Epidermal melanocyte (primary cell): ENCODE measurements at regions not wholly inside any gene's neighbourhood (a gene's known extent, or its start where the extent isn't known, plus 50 kb on each side); places are given as distances from the start of the nearest gene placed in this dataset.

Experiments used
- DNase-seq: peaks from one replicate; pipeline ENCODE4 v3.0.0; 2011; ENCODE audit warnings: low spot score; ENCODE audit not compliant: insufficient read length

DNA sequence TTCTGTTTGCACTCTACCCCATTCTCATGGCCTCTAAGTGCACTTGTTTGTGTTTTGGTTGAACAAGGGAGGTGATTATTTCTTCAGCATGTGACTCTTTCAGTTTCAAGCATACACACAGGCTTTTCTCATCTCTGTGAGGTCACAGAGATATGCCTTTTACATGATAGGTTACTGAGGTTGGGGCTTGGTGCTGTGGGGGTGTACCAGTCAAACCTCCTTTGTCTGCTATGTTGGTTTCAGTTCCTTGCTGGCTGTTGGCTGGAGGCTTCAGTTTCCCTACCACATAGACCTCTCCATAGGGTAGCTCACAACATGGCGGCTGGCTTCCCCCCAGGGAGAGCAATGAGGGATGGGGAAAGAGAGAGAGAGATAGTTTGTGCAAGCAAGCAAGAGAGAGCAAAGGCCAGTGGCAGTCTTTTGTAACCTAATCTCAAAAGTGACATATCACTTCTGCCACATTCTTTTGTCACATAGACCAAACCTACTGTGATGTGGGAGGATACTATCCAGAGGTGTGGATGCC is 96.7 kb upstream of the SEMA6A start:
- peak; percentile 66 for DNase-seq

DNA sequence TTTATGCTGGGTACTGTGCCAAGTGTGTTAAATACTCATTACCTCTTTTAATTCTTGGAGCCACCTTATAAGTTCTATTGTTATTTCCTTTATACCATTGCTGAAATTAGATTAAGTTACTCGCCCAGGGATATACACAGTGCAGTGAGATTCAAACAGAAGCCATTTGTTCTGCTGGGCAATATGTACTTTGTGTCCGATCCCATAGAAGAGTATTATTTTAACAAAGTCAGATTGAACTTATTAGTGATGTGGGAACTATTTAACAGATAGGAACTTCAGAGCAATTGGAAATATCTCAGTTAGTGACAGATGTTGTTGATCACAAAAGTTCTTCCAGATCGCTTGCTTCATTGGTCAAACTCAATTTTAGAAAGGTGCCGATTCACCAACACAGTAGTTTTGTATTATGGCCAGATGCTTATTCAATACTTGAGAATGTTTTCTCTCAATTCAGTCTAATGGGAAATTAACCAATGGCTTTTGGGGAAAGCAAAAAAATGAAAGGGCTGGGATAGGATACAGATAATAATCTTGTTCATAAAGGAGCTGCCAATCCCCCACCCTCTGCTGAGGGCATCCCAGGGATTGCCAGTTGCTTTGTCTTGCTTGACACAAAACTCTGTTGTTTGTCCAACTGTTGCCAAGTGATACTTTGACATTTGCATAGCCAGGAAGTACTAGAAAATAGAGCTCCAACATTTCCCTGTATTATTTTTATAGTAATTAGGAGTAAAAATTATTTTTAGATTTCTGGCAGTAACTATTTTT is 94.8 kb upstream of the SEMA6A start:
- DNase-seq: no peak

DNA sequence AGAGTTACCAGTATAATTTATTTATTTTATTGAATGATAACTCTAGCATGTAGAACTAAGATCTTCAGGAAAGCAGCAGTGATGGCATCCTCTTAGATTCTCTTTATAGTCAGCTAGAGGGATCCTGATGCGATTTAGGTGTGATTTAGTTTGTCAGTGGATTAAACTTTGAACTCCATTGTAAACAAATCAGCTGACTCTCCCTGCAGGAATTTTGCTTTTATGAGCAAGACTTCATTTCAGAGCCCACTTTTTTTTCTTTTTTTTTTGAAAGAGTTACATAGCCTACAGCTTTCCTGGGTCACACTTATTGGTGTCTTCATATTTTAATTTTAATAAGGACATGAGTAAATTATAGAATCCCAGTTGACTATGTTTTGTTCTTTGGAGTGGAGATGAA is 93.8 kb upstream of the SEMA6A start:
- DNase-seq: no peak

DNA sequence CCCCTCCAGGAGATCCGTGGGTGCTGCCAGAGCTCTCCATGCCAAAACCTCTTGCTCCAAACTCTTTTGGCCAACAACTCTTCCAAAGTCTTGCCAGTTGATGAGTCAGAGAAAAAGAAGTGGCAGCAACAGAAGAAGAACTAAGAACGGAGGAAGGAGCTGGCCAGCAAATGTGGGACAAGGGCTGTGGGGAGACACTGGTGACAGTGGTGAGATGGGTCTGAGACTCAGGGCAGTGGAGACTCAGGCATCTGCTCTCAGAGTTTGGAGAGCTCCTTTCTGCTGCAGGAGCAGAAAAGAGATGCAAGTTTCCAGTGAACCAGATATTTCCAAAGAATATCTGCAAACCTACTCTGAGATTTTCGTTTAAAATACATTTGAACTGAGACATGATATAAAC is 92.3 kb upstream of the SEMA6A start:
- no peak for DNase-seq

DNA sequence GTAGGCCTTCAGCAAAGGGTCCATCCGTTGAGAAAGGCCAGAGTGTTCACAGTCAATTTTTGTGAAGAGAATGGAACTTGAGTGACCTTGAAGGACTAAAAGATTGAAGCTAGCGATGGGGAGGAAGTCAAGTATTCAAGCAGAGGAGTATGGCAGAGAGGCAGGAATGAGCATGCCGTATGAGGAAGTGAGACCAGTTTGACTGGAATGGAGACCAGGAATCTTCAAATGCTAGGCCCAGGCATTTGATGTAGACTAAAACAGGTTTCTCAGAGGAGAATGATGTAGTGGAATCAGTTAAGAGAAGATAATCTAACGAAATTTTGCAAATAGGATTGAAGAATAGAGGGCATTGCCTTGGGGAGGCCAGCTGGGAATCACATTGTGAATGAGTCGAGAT is 90.4 kb upstream of the SEMA6A start:
- no peak for DNase-seq

DNA sequence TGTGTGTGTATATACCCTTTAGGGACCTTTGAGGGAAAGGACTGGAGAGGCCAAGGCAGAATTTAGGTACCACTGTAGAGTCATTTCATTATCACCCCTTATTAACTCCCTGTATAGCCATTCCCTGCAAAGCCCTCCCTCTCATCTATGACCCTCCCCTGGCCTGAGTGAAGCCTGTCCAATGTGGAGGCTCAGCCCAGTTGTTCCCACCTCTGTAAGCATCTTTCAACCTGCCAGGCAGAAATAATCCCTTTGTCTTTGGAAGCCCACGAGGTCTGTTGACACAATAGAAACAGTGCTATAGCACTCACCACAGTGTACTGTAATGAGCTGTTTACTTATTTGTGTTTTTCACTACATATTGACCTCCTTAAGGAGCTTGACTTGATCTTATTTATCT is 88.5 kb upstream of the SEMA6A start:
- no peak for DNase-seq

DNA sequence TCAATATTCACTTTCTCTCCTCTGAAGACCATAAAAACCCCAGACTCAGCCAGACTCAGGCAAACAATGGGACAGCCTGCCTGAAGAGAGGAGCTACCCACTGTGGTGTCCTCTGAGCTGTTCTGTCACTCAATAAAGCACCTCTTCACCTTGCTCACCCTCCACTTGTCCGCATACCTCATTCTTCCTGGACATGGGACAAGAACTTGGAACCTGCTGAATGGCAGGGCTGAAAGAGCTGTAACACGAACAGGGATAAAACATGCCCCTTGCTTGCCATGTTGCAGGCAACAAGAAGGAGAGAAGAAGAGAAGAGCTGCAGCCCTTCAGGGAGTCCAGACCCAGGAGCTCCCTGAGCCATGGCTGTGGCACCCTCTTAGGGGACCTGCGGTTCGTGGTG is 86.8 kb upstream of the SEMA6A start:
- no peak for DNase-seq

DNA sequence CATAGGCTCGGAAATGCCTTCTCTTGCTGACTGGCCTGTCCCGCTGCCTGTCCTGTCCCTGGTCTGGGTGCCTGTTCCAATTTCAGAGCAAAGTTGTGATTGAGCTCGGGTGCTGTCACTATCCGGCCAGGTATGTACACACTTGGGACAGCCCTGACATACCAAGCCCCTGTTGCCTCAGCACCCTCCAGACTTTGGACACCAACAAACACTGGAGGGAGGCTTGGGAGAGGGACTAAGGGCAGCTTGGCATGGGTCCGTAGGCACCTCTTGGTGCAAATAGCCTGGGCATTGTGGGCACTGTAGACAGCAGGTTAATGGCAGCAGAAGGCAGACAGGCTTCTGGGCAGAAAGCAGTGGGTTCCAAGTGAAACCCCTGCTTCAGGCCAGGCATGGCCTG is 86.3 kb upstream of the SEMA6A start:
- DNase-seq: no peak

DNA sequence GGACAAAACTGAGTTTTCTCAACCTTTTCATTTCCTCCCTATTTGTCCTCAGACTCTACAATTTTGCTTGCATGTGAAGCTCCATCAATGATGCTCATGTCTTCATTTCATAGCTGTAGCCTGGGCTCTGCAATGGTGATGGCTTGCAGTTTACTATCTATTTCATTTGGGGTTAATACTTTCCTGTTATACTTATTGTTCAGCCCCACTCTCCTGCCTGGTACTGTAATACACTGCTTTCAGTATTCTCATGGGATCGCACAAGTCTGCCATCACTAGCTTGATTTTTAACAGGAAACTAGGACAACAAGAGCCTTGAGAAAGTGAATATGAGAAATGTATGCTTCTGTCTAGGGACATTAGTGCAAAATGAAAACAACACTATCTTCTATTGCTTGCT is 84.2 kb upstream of the SEMA6A start:
- DNase-seq: no peak

DNA sequence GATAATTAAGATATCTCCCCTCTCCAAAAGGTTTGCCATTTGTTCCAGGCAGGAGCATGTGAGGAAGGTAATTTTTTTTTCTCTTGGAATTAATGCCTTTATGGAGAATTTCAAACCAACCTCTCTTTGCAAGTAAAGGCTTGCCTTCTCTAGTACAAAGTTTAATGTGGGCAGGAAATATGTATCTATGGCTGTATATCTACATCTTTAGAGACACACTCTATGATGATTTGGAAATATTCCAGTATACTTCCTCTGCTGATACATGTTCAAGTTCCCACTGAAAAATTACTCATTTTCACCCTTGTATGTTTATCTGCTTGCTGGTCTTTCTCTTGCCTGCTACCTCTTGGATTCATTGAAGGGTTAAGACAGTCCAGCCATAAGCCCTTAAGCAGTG is 83.5 kb upstream of the SEMA6A start:
- DNase-seq: no peak

DNA sequence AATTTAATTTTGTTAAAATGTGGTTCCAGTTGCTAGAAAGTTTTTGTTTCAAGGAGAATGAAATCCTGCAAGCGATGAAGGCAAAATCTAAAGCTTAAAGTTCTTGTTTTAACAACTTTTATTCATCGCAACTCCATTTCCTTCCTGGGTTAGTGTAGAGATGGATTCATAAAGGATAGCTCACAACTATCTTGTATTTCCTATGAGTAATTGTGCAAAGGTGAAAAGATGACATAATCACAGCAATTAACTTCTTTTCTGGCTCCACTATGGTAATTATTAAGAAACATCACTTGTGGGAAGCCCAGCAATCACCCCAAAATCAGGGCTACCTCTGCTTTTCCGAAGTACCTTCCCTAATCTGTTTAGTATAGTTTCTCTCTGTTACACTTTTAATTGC is 80.8 kb upstream of the SEMA6A start:
- no peak for DNase-seq

DNA sequence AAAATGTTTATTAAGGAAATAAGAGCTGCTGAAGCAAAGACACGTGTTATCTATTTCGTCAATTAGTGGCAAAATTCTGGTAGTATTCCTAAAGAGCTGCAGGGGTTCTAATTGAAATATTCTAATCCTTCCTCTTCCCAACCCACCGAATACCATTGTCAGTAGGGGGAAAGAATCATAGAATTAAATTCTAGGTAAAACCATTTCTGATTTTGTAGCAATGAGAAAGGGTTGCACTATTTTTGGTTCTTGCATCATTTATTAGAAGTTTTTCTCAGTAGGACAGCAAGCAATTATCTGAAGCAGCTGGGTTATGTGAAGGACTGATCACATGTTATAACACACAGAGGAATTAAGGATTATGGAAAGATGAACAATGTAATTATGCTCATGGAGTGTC is 80.3 kb upstream of the SEMA6A start:
- no peak for DNase-seq

DNA sequence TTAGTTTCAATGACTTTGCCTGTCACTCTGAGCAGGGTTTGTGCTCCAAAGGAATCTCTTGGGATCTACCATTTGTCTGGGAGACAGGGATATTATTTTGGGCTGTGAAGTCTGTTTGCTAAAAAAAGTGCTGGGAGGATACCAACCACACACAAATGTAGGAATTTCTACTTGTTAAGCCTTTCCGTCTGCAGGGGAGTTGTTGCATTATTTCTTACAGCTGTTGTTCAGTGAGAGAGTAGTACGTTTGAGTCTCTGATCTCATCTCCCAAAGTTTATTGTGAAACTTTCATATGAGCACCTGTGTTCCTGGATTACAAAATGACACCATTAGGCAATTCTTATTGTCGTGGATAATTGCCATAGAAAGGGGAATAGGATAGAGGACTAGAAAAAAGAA is 78.3 kb upstream of the SEMA6A start:
- DNase-seq: no peak

DNA sequence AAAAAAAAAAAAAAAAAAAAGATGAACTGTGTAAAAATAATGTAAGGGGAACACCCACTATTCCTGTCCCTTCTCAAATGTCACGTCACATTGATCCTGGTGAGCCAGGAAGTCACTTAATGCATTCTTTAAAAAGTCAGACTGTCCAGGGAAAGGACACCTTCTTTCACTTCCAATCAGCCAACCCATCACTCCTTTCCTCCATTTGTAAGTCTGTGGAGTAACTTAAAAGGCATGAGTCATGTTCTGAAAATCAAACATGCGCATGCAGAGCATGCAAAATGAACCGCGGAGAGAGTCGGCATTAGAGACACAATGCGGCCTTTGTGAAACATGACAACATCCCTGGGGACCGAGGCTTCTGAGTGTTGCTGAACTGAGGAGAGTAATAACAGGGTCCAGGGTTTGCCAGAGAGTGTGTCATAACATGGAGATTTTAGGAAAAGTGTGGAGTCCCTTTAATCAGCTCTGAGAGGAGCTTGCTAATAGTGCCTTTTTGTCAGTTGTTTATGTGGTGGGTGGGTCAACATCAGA is 77.6 kb upstream of the SEMA6A start:
- peak; percentile 57 for DNase-seq

DNA sequence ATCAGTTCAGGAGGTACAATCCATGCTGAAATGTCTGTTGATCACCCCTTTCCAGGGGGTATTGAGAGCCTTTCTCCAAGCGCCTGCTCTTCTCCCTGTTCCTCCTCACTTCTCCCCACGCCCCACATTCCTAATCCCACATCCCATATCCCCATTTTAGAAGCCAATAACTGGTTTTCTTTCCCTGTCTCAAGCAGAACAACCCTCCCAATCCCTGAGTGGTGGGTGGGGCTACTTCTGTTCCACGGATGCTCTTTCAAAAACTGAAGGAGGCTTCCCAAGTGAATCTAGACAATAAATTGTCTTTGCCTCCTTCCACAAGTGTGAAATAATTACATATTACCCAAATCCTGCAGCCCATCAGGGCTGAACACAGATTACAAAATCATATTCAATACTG is 77.0 kb upstream of the SEMA6A start:
- DNase-seq: no peak

DNA sequence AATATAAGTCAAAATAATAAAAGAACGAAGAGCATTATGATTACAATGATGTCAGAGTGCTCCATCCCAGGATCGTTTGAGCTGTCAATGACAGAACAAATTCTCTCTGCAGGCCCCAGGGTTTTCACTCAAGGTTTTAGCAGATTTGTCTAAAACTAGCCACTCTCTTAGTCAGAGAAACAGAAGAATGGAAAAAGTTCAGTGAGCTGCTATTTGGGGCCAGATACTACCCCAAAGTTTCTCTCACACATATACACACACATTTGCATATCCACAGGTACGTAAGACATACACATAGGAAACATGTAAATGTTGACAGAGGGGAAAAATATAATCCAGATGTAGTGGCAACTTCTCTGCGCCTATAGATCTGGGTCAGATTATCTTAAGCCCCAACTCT is 76.3 kb upstream of the SEMA6A start:
- DNase-seq: no peak

DNA sequence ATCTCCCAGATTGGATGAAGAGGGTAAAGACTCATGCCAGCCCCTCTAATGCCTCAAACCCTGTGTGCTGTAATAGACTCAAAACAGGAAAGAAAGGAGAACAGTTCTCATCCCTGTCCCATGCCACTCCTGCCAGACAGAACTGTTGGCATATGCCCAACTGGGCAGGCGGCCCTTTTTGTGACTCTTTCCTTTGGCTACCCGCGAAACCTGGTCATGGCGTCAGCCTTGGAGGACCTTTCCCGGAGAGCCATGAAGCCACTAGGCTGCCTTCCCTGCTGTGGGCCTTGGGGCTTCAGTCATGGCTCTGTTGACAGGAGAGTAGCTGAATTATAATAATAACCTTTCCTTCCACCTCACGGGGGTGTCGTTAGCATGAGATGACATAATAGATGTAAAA is 75.9 kb upstream of the SEMA6A start:
- DNase-seq: no peak

DNA sequence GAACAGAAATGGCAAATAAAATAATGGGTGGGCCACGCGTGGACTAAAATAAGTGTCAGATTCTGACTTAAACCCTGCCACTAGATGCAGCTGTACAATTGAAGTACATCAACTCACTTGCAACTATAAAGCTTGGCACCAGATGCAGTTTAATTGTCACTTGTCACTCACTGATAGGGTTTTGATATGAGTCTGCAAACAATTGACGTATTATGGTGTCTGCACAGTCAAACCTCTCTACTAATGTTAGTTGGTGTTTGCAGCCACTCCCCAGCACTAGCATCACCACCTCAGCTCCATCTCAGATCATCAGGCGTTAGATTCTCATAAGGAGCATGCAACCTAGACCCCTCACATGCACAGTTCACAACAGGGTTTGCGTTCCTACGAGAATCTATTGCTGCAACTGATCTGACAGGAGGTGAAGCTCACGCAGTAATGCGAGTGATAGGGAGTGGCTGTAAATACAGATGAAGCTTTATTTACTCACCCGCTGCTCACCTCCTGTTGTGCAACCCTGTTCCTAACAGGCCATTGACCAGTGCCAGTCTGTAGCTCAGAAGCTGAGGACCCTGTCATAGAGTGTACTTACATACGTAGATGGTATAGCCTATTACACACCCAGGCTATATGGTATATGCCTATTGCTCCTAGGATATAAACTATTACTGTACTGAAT is 72.1 kb upstream of the SEMA6A start:
- no peak for DNase-seq

DNA sequence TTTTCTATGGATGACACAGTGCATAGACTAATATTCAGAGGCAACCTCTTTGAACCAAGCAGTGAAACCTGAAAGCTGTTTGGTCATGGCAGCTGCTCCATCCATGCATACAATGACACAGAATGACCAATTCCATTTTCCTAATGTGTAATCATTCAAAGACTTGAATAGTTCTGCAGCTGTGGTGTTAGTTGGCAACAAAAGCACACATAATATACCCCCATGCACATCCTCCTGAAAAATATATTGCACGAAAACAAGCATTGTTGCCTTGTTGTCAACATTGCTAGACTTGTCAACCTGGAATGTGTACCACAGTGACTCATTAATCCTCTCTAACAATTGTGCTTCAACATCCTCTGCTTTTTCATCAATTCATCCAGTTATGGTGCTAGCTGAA is 71.0 kb upstream of the SEMA6A start:
- no peak for DNase-seq

DNA sequence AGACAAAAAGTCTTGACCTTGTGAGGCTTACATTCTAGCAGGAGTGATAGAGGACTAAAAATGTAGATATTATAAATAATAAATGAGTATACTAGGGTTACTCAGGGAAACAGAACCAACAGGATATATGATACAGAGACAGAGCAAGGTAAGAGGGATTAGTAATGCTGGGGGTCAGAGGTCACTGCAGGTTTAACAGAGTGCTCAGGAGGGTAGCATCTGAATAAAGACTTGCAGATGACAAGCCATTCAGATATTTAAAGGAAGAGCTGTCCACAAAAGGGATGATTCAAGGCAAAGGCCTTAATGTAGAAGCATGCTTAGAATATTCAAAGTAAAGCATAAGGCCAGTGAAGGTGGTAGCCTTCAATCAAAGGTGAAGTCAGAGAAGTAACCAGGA is 65.6 kb upstream of the SEMA6A start:
- no peak for DNase-seq

DNA sequence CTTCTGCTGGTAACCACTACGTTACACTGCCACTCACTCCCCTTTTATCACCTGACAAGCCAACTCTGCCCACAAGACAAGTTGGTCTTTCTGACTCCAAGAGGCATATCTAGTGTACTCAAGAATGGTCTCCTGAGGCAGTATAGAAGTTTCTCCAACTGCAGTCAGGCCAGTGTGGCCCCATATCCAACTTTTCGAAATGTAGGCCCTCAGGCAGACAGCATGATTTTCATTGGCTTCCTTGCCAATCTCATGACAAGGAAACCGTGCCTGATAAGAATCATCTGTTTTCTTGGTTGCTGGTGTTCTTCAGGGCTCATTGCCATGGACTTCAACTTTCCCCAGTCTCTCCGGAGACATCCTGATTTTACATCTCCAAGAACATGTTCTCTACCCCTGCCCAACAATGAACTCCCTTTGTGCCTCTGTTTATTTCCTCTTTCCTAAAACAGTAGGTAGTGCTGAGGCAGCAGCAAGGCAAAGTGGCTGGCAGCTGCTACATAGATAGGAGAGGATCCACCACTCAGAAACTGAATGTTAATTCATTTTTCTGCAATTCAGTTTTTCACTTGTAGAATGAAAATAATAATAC is 62.6 kb upstream of the SEMA6A start:
- no peak for DNase-seq

DNA sequence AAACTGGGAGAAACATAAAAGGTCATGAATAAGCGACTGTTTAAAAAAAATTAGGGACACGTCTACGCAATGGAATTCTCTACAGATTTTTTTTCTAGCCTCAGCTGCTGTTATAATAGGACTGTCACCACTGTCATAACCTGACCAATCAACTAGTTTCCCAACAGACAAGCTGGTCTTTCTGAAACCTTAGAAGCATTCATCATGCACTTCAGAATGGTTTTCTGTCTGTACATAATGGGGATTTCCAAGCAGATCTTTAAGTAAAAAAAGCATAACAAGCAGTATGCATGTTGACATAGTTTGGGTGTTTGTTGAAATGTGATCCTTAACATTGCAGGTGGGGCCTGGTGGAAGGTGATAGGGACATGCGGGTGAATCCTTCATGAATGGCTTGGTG is 58.3 kb upstream of the SEMA6A start:
- DNase-seq: no peak
